GM23338 (cell line): ENCODE measurements at regions not wholly inside any gene's neighbourhood (a gene's known extent, or its start where the extent isn't known, plus 50 kb on each side); places are given as distances from the start of the nearest gene placed in this dataset.

Experiments
- ATAC-seq: fragments of 200-7000 bp; cut with Tn5 transposase; 3 replicates; pipeline ENCODE4 v1.9.1; 2020
- DNase-seq: peaks from one replicate; pipeline ENCODE4 v3.0.0-alpha.2; 2015; ENCODE audit warnings: low spot score
- H2AFZ ChIP-seq: fragments of 200-600 bp; sonication (generic); 2 replicates; pipeline ENCODE4 v1.8.0; 2016; ENCODE audit warnings: antibody characterized with exemption, mild to moderate bottlenecking, moderate library complexity
- H3F3A ChIP-seq: fragments of 200-600 bp; sonication (generic); replicated peaks from 2 replicates; pipeline ENCODE4 v1.8.0; 2017; ENCODE audit warnings: antibody characterized with exemption, mixed run types, low read depth
- H3K27ac ChIP-seq: fragments of 200-600 bp; sonication (generic); 2 replicates; pipeline ENCODE4 v1.6.1; 2016; ENCODE audit warnings: low read depth
- H3K27me3 ChIP-seq: fragments of 200-600 bp; sonication (generic); 2 replicates; pipeline ENCODE4 v1.8.0; 2016; ENCODE audit warnings: mild to moderate bottlenecking, mixed run types, moderate library complexity; ENCODE audit not compliant: insufficient read depth
- H3K36me3 ChIP-seq: fragments of 200-600 bp; sonication (generic); 2 replicates; pipeline ENCODE4 v1.8.0; 2016; ENCODE audit warnings: mild to moderate bottlenecking; ENCODE audit not compliant: insufficient read depth
- H3K4me1 ChIP-seq: fragments of 200-600 bp; sonication (generic); 2 replicates; pipeline ENCODE4 v1.8.0; 2016; ENCODE audit warnings: mild to moderate bottlenecking, moderate library complexity; ENCODE audit not compliant: insufficient read depth
- H3K4me2 ChIP-seq: fragments of 200-600 bp; sonication (generic); 2 replicates; pipeline ENCODE4 v1.7.1; 2017; ENCODE audit warnings: mixed run types
- H3K4me3 ChIP-seq: fragments of 200-600 bp; sonication (generic); 2 replicates; pipeline ENCODE4 v1.6.1; 2016; ENCODE audit warnings: mixed run types
- H3K79me2 ChIP-seq: fragments of 200-600 bp; sonication (generic); replicated peaks from 2 replicates; pipeline ENCODE4 v1.8.0; 2017; ENCODE audit warnings: mild to moderate bottlenecking; ENCODE audit not compliant: insufficient read depth
- H3K9me2 ChIP-seq: fragments of 200-600 bp; sonication (generic); 2 replicates; pipeline ENCODE4 v1.8.0; 2017; ENCODE audit not compliant: insufficient read depth
- H4K20me1 ChIP-seq: fragments of 200-600 bp; sonication (generic); replicated peaks from 2 replicates; pipeline ENCODE4 v1.8.0; 2017; ENCODE audit warnings: mild to moderate bottlenecking; ENCODE audit not compliant: insufficient read depth
- H3K27ac Mint-ChIP-seq: 2 replicates; pipeline ENCODE4 v1.8.0; 2020; ENCODE audit warnings: inconsistent platforms, mild to moderate bottlenecking, moderate library complexity, mixed read lengths
- H3K27me3 Mint-ChIP-seq: 3 replicates; pipeline ENCODE4 v1.8.0; 2022; ENCODE audit warnings: low read depth, mild to moderate bottlenecking, moderate library complexity, mixed read lengths, inconsistent platforms; ENCODE audit not compliant: insufficient read depth, poor library complexity
- H3K36me3 Mint-ChIP-seq: 3 replicates; pipeline ENCODE4 v1.8.0; 2021; ENCODE audit warnings: low read depth, mild to moderate bottlenecking, inconsistent platforms, moderate library complexity, mixed read lengths
- H3K4me1 Mint-ChIP-seq: 3 replicates; pipeline ENCODE4 v1.8.0; 2020; ENCODE audit warnings: mild to moderate bottlenecking, inconsistent platforms, mixed read lengths
- H3K4me3 Mint-ChIP-seq: 3 replicates; pipeline ENCODE4 v1.8.0; 2021; ENCODE audit warnings: moderate library complexity, mild to moderate bottlenecking, inconsistent platforms, mixed read lengths
- H3K9me3 Mint-ChIP-seq: 3 replicates; pipeline ENCODE4 v1.8.0; 2020; ENCODE audit warnings: moderate library complexity, mild to moderate bottlenecking, inconsistent platforms, mixed read lengths
- EZH2 ChIP-seq: fragments of 200-600 bp; sonication (generic); IDR thresholded peaks from one replicate; pipeline ENCODE4 v1.8.0; 2017; ENCODE audit warnings: antibody characterized with exemption, mild to moderate bottlenecking, low read depth; ENCODE audit not compliant: unreplicated experiment
- EZH2phosphoT487 ChIP-seq: fragments of 200-600 bp; sonication (generic); IDR thresholded peaks from one replicate; pipeline ENCODE4 v1.8.1; 2018; ENCODE audit warnings: antibody characterized with exemption; ENCODE audit not compliant: unreplicated experiment
- JUNB ChIP-seq: IDR thresholded peaks from one replicate; pipeline ENCODE4 v1.6.1; 2016; ENCODE audit warnings: antibody characterized with exemption; ENCODE audit not compliant: unreplicated experiment
- NANOG ChIP-seq: IDR thresholded peaks from 2 replicates; pipeline ENCODE4 v1.6.1; 2016; ENCODE audit warnings: antibody characterized with exemption, borderline replicate concordance
- POLR2AphosphoS5 ChIP-seq: IDR thresholded peaks from 2 replicates; pipeline ENCODE4 v1.6.1; 2016; ENCODE audit warnings: antibody characterized with exemption, low read depth
- STAT1 ChIP-seq: IDR thresholded peaks from one replicate; pipeline ENCODE4 v1.6.1; 2016; ENCODE audit warnings: antibody characterized with exemption; ENCODE audit not compliant: unreplicated experiment
- ZNF331 ChIP-seq: fragments of 250-450 bp; sonication (Bioruptor Pico); IDR thresholded peaks from 2 replicates; pipeline ENCODE4 v1.5.0; 2020; ENCODE audit warnings: low read depth, mild to moderate bottlenecking, moderate library complexity
- TF ChIP-seq, protein P1 (sequence below): IDR thresholded peaks from one replicate; pipeline ENCODE4 v1.6.1; 2018; ENCODE audit warnings: antibody characterized with exemption; ENCODE audit not compliant: unreplicated experiment
- TF ChIP-seq, protein P2 (sequence below), 2 experiments: fragments of 200-600 bp in 1 of 2; sonication (generic) in 1 of 2; conservative IDR thresholded peaks; 2 replicates each; pipeline versions ENCODE4 v1.5.1 to v1.6.1; 2016 to 2017; ENCODE audit warnings: antibody characterized with exemption in 2 of 2, low read depth in 2 of 2, mild to moderate bottlenecking in 2 of 2, moderate library complexity in 1 of 2
- TF ChIP-seq, protein P3 (sequence below): fragments of 250-450 bp; sonication (Bioruptor Pico); IDR thresholded peaks from 2 replicates; pipeline ENCODE4 v1.5.0; 2020; ENCODE audit warnings: mild to moderate bottlenecking, moderate library complexity
- TF ChIP-seq, protein P4 (sequence below): IDR thresholded peaks from 2 replicates; pipeline ENCODE4 v1.6.1; 2016; ENCODE audit warnings: antibody characterized with exemption

DNA sequence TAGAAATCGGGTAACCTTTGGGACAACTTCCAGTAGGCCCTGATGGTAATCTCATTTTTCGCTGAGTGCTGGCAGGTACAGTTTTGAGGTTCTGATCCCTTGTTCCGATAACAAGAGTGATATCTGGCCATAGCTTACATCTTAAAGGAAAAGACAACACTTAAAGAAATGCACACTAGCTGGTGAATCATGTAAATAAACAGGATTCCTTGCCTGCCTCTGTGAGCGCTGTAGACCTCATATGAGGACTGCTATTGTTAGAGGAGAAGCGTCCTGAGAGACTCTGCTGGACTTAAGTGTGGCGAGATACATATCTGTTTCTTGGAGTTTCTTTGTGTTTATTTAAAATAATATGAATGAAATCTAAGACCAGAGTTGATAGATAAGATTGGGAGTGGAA lies 149.3 kb upstream of the SLC4A4 start (continued):
- TF ChIP-seq EZH2phosphoT487 (no peak), EZH2 (no peak), NANOG (no peak)

GRCh38 chr4:71194454-71194853 lies 144.4 kb upstream of the SLC4A4 start:
- peaks cover 8% of the 10 kb centered on the region; the same call in 2 of the 3 replicates for H3K4me1 Mint-ChIP-seq
- Histone ChIP-seq H3K4me1 (0 out of 2 replicates have a peak, but pooled peaks cover 3% of the 10 kb centered on the region), H3K36me3 (no peaks in the 10 kb centered on the region), H4K20me1 (no peaks in the 10 kb centered on the region), H3F3A (no peaks in the 10 kb centered on the region), H3K27me3 (peaks cover 4% of the 10 kb centered on the region; the same call in 1 of the 2 replicates), H3K4me3 (no peak overlapping the region), H2AFZ (no peak overlapping the region), H3K79me2 (no peaks in the 10 kb centered on the region), H3K9me2 (no peaks in the 10 kb centered on the region), H3K27ac (no peak overlapping the region), H3K4me2 (no peak overlapping the region)
- H3K27ac Mint-ChIP-seq = no peak overlapping the region
- no peak overlapping the region for H3K4me3 Mint-ChIP-seq
- ATAC-seq (no peak), DNase-seq (no peak)
- no peaks in the 10 kb centered on the region for H3K27me3 Mint-ChIP-seq
- no peaks in the 10 kb centered on the region for H3K9me3 Mint-ChIP-seq
- TF ChIP-seq NANOG (no peak), JUNB (no peak), STAT1 (no peak), ZNF331 (no peak), EZH2 (no peak), EZH2phosphoT487 (no peak), POLR2AphosphoS5 (no peak)
- TF ChIP-seq, protein P1, sequence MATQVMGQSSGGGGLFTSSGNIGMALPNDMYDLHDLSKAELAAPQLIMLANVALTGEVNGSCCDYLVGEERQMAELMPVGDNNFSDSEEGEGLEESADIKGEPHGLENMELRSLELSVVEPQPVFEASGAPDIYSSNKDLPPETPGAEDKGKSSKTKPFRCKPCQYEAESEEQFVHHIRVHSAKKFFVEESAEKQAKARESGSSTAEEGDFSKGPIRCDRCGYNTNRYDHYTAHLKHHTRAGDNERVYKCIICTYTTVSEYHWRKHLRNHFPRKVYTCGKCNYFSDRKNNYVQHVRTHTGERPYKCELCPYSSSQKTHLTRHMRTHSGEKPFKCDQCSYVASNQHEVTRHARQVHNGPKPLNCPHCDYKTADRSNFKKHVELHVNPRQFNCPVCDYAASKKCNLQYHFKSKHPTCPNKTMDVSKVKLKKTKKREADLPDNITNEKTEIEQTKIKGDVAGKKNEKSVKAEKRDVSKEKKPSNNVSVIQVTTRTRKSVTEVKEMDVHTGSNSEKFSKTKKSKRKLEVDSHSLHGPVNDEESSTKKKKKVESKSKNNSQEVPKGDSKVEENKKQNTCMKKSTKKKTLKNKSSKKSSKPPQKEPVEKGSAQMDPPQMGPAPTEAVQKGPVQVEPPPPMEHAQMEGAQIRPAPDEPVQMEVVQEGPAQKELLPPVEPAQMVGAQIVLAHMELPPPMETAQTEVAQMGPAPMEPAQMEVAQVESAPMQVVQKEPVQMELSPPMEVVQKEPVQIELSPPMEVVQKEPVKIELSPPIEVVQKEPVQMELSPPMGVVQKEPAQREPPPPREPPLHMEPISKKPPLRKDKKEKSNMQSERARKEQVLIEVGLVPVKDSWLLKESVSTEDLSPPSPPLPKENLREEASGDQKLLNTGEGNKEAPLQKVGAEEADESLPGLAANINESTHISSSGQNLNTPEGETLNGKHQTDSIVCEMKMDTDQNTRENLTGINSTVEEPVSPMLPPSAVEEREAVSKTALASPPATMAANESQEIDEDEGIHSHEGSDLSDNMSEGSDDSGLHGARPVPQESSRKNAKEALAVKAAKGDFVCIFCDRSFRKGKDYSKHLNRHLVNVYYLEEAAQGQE = no peak
- TF ChIP-seq, protein P2, sequence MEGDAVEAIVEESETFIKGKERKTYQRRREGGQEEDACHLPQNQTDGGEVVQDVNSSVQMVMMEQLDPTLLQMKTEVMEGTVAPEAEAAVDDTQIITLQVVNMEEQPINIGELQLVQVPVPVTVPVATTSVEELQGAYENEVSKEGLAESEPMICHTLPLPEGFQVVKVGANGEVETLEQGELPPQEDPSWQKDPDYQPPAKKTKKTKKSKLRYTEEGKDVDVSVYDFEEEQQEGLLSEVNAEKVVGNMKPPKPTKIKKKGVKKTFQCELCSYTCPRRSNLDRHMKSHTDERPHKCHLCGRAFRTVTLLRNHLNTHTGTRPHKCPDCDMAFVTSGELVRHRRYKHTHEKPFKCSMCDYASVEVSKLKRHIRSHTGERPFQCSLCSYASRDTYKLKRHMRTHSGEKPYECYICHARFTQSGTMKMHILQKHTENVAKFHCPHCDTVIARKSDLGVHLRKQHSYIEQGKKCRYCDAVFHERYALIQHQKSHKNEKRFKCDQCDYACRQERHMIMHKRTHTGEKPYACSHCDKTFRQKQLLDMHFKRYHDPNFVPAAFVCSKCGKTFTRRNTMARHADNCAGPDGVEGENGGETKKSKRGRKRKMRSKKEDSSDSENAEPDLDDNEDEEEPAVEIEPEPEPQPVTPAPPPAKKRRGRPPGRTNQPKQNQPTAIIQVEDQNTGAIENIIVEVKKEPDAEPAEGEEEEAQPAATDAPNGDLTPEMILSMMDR (conservative IDR thresholded peaks at IDR 0.05; ENCODE audit: low read depth in 2 of 2) = no peak
- TF ChIP-seq, protein P3, sequence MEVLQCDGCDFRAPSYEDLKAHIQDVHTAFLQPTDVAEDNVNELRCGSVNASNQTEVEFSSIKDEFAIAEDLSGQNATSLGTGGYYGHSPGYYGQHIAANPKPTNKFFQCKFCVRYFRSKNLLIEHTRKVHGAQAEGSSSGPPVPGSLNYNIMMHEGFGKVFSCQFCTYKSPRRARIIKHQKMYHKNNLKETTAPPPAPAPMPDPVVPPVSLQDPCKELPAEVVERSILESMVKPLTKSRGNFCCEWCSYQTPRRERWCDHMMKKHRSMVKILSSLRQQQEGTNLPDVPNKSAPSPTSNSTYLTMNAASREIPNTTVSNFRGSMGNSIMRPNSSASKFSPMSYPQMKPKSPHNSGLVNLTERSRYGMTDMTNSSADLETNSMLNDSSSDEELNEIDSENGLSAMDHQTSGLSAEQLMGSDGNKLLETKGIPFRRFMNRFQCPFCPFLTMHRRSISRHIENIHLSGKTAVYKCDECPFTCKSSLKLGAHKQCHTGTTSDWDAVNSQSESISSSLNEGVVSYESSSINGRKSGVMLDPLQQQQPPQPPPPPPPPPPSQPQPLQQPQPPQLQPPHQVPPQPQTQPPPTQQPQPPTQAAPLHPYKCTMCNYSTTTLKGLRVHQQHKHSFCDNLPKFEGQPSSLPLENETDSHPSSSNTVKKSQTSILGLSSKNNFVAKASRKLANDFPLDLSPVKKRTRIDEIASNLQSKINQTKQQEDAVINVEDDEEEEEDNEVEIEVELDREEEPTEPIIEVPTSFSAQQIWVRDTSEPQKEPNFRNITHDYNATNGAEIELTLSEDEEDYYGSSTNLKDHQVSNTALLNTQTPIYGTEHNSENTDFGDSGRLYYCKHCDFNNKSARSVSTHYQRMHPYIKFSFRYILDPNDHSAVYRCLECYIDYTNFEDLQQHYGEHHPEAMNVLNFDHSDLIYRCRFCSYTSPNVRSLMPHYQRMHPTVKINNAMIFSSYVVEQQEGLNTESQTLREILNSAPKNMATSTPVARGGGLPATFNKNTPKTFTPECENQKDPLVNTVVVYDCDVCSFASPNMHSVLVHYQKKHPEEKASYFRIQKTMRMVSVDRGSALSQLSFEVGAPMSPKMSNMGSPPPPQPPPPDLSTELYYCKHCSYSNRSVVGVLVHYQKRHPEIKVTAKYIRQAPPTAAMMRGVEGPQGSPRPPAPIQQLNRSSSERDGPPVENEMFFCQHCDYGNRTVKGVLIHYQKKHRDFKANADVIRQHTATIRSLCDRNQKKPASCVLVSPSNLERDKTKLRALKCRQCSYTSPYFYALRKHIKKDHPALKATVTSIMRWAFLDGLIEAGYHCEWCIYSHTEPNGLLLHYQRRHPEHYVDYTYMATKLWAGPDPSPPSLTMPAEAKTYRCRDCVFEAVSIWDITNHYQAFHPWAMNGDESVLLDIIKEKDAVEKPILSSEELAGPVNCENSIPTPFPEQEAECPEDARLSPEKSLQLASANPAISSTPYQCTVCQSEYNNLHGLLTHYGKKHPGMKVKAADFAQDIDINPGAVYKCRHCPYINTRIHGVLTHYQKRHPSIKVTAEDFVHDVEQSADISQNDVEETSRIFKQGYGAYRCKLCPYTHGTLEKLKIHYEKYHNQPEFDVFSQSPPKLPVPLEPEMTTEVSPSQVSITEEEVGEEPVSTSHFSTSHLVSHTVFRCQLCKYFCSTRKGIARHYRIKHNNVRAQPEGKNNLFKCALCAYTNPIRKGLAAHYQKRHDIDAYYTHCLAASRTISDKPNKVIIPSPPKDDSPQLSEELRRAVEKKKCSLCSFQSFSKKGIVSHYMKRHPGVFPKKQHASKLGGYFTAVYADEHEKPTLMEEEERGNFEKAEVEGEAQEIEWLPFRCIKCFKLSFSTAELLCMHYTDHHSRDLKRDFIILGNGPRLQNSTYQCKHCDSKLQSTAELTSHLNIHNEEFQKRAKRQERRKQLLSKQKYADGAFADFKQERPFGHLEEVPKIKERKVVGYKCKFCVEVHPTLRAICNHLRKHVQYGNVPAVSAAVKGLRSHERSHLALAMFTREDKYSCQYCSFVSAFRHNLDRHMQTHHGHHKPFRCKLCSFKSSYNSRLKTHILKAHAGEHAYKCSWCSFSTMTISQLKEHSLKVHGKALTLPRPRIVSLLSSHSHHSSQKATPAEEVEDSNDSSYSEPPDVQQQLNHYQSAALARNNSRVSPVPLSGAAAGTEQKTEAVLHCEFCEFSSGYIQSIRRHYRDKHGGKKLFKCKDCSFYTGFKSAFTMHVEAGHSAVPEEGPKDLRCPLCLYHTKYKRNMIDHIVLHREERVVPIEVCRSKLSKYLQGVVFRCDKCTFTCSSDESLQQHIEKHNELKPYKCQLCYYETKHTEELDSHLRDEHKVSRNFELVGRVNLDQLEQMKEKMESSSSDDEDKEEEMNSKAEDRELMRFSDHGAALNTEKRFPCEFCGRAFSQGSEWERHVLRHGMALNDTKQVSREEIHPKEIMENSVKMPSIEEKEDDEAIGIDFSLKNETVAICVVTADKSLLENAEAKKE (CRISPR knock-in tag) = no peak
- TF ChIP-seq, protein P4, sequence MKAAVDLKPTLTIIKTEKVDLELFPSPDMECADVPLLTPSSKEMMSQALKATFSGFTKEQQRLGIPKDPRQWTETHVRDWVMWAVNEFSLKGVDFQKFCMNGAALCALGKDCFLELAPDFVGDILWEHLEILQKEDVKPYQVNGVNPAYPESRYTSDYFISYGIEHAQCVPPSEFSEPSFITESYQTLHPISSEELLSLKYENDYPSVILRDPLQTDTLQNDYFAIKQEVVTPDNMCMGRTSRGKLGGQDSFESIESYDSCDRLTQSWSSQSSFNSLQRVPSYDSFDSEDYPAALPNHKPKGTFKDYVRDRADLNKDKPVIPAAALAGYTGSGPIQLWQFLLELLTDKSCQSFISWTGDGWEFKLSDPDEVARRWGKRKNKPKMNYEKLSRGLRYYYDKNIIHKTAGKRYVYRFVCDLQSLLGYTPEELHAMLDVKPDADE = no peak
- no peaks in the 10 kb centered on the region for H3K36me3 Mint-ChIP-seq
